GM23338 (cell line): ENCODE measurements at regions not wholly inside any gene's neighbourhood (a gene's known extent, or its start where the extent isn't known, plus 50 kb on each side); places are given as distances from the start of the nearest gene placed in this dataset.

ENCODE experiments used
- ATAC-seq: fragments of 200-7000 bp; cut with Tn5 transposase; 3 replicates; pipeline ENCODE4 v1.9.1; 2020
- DNase-seq: peaks from one replicate; pipeline ENCODE4 v3.0.0-alpha.2; 2015; ENCODE audit warnings: low spot score
- H2AFZ ChIP-seq: fragments of 200-600 bp; sonication (generic); 2 replicates; pipeline ENCODE4 v1.8.0; 2016; ENCODE audit warnings: antibody characterized with exemption, mild to moderate bottlenecking, moderate library complexity
- H3F3A ChIP-seq: fragments of 200-600 bp; sonication (generic); replicated peaks from 2 replicates; pipeline ENCODE4 v1.8.0; 2017; ENCODE audit warnings: antibody characterized with exemption, mixed run types, low read depth
- H3K27ac ChIP-seq: fragments of 200-600 bp; sonication (generic); 2 replicates; pipeline ENCODE4 v1.6.1; 2016; ENCODE audit warnings: low read depth
- H3K27me3 ChIP-seq: fragments of 200-600 bp; sonication (generic); 2 replicates; pipeline ENCODE4 v1.8.0; 2016; ENCODE audit warnings: mild to moderate bottlenecking, mixed run types, moderate library complexity; ENCODE audit not compliant: insufficient read depth
- H3K36me3 ChIP-seq: fragments of 200-600 bp; sonication (generic); 2 replicates; pipeline ENCODE4 v1.8.0; 2016; ENCODE audit warnings: mild to moderate bottlenecking; ENCODE audit not compliant: insufficient read depth
- H3K4me1 ChIP-seq: fragments of 200-600 bp; sonication (generic); 2 replicates; pipeline ENCODE4 v1.8.0; 2016; ENCODE audit warnings: mild to moderate bottlenecking, moderate library complexity; ENCODE audit not compliant: insufficient read depth
- H3K4me2 ChIP-seq: fragments of 200-600 bp; sonication (generic); 2 replicates; pipeline ENCODE4 v1.7.1; 2017; ENCODE audit warnings: mixed run types
- H3K4me3 ChIP-seq: fragments of 200-600 bp; sonication (generic); 2 replicates; pipeline ENCODE4 v1.6.1; 2016; ENCODE audit warnings: mixed run types
- H3K79me2 ChIP-seq: fragments of 200-600 bp; sonication (generic); replicated peaks from 2 replicates; pipeline ENCODE4 v1.8.0; 2017; ENCODE audit warnings: mild to moderate bottlenecking; ENCODE audit not compliant: insufficient read depth
- H3K9me2 ChIP-seq: fragments of 200-600 bp; sonication (generic); 2 replicates; pipeline ENCODE4 v1.8.0; 2017; ENCODE audit not compliant: insufficient read depth
- H4K20me1 ChIP-seq: fragments of 200-600 bp; sonication (generic); replicated peaks from 2 replicates; pipeline ENCODE4 v1.8.0; 2017; ENCODE audit warnings: mild to moderate bottlenecking; ENCODE audit not compliant: insufficient read depth
- H3K27ac Mint-ChIP-seq: 2 replicates; pipeline ENCODE4 v1.8.0; 2020; ENCODE audit warnings: inconsistent platforms, mild to moderate bottlenecking, moderate library complexity, mixed read lengths
- H3K27me3 Mint-ChIP-seq: 3 replicates; pipeline ENCODE4 v1.8.0; 2022; ENCODE audit warnings: low read depth, mild to moderate bottlenecking, moderate library complexity, mixed read lengths, inconsistent platforms; ENCODE audit not compliant: insufficient read depth, poor library complexity
- H3K36me3 Mint-ChIP-seq: 3 replicates; pipeline ENCODE4 v1.8.0; 2021; ENCODE audit warnings: low read depth, mild to moderate bottlenecking, inconsistent platforms, moderate library complexity, mixed read lengths
- H3K4me1 Mint-ChIP-seq: 3 replicates; pipeline ENCODE4 v1.8.0; 2020; ENCODE audit warnings: mild to moderate bottlenecking, inconsistent platforms, mixed read lengths
- H3K4me3 Mint-ChIP-seq: 3 replicates; pipeline ENCODE4 v1.8.0; 2021; ENCODE audit warnings: moderate library complexity, mild to moderate bottlenecking, inconsistent platforms, mixed read lengths
- H3K9me3 Mint-ChIP-seq: 3 replicates; pipeline ENCODE4 v1.8.0; 2020; ENCODE audit warnings: moderate library complexity, mild to moderate bottlenecking, inconsistent platforms, mixed read lengths
- CREB1 ChIP-seq: fragments of 250-450 bp; sonication (Bioruptor Pico); IDR thresholded peaks from 2 replicates; pipeline ENCODE4 v1.5.0; 2020; ENCODE audit warnings: low read depth, mild to moderate bottlenecking, moderate library complexity
- CTCF ChIP-seq, 2 experiments: fragments of 200-600 bp in 1 of 2; sonication (generic) in 1 of 2; conservative IDR thresholded peaks; 2 replicates each; pipeline versions ENCODE4 v1.5.1 to v1.6.1; 2016 to 2017; ENCODE audit warnings: antibody characterized with exemption in 2 of 2, low read depth in 2 of 2, mild to moderate bottlenecking in 2 of 2, moderate library complexity in 1 of 2
- ETS1 ChIP-seq: IDR thresholded peaks from 2 replicates; pipeline ENCODE4 v1.6.1; 2016; ENCODE audit warnings: antibody characterized with exemption
- EZH2 ChIP-seq: fragments of 200-600 bp; sonication (generic); IDR thresholded peaks from one replicate; pipeline ENCODE4 v1.8.0; 2017; ENCODE audit warnings: antibody characterized with exemption, mild to moderate bottlenecking, low read depth; ENCODE audit not compliant: unreplicated experiment
- EZH2phosphoT487 ChIP-seq: fragments of 200-600 bp; sonication (generic); IDR thresholded peaks from one replicate; pipeline ENCODE4 v1.8.1; 2018; ENCODE audit warnings: antibody characterized with exemption; ENCODE audit not compliant: unreplicated experiment
- JUNB ChIP-seq: IDR thresholded peaks from one replicate; pipeline ENCODE4 v1.6.1; 2016; ENCODE audit warnings: antibody characterized with exemption; ENCODE audit not compliant: unreplicated experiment
- NANOG ChIP-seq: IDR thresholded peaks from 2 replicates; pipeline ENCODE4 v1.6.1; 2016; ENCODE audit warnings: antibody characterized with exemption, borderline replicate concordance
- POLR2AphosphoS5 ChIP-seq: IDR thresholded peaks from 2 replicates; pipeline ENCODE4 v1.6.1; 2016; ENCODE audit warnings: antibody characterized with exemption, low read depth
- STAT1 ChIP-seq: IDR thresholded peaks from one replicate; pipeline ENCODE4 v1.6.1; 2016; ENCODE audit warnings: antibody characterized with exemption; ENCODE audit not compliant: unreplicated experiment
- ZNF114 ChIP-seq: fragments of 250-450 bp; sonication (Bioruptor Pico); IDR thresholded peaks from 2 replicates; pipeline ENCODE4 v1.5.0; 2020; ENCODE audit warnings: mild to moderate bottlenecking, moderate library complexity
- ZNF331 ChIP-seq: fragments of 250-450 bp; sonication (Bioruptor Pico); IDR thresholded peaks from 2 replicates; pipeline ENCODE4 v1.5.0; 2020; ENCODE audit warnings: low read depth, mild to moderate bottlenecking, moderate library complexity
- TF ChIP-seq, protein P1 (sequence below): IDR thresholded peaks from one replicate; pipeline ENCODE4 v1.6.1; 2018; ENCODE audit warnings: antibody characterized with exemption; ENCODE audit not compliant: unreplicated experiment
- TF ChIP-seq, protein P2 (sequence below): fragments of 250-450 bp; sonication (Bioruptor Pico); IDR thresholded peaks from 2 replicates; pipeline ENCODE4 v1.5.0; 2020; ENCODE audit warnings: mild to moderate bottlenecking, moderate library complexity

DNA sequence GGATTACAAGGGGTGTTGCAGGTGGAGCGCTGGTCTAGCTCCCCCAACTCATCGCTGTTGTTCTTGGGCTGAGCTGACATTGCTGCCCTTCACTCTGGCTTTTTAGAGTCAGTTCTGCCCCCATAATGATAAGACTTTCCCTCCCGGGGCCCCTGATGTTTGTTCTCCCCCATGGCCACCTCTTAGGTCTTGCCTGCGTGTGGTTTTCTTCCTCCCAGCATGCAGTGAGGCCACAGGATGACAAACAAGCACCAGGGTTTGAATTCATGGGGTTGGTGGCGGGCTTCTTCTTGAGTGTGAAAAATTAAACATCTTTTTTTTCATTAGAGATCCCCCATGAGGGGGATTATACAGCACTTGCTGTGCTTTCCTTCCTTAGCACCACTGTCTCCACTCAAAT, 74.1 kb downstream of the CTAGE1 start:
- no peak overlapping the region for H3K27ac Mint-ChIP-seq
- peaks cover 39% of the 10 kb centered on the region for H3K27me3 Mint-ChIP-seq
- no peak overlapping the region for H3K27ac ChIP-seq
- peaks cover 31% of the 10 kb centered on the region for H3K4me1 Mint-ChIP-seq
- no peak for DNase-seq
- no peaks in the 10 kb centered on the region for H3K9me2 ChIP-seq
- no peaks in the 10 kb centered on the region for H3K79me2 ChIP-seq
- H2AFZ ChIP-seq, result no peak overlapping the region
- no peaks in the 10 kb centered on the region for H3K36me3 Mint-ChIP-seq
- H3K9me3 Mint-ChIP-seq, result no peaks in the 10 kb centered on the region
- TF ChIP-seq POLR2AphosphoS5 (no peak), ZNF331 (no peak), JUNB (no peak), ZNF114 (CRISPR knock-in tag) (no peak), NANOG (no peak), STAT1 (no peak), ETS1 (no peak), CREB1 (CRISPR knock-in tag) (no peak), CTCF (conservative IDR thresholded peaks at IDR 0.05; ENCODE audit: low read depth in 2 of 2) (no peak), EZH2phosphoT487 (no peak), EZH2 (no peak)
- TF ChIP-seq, protein P1, sequence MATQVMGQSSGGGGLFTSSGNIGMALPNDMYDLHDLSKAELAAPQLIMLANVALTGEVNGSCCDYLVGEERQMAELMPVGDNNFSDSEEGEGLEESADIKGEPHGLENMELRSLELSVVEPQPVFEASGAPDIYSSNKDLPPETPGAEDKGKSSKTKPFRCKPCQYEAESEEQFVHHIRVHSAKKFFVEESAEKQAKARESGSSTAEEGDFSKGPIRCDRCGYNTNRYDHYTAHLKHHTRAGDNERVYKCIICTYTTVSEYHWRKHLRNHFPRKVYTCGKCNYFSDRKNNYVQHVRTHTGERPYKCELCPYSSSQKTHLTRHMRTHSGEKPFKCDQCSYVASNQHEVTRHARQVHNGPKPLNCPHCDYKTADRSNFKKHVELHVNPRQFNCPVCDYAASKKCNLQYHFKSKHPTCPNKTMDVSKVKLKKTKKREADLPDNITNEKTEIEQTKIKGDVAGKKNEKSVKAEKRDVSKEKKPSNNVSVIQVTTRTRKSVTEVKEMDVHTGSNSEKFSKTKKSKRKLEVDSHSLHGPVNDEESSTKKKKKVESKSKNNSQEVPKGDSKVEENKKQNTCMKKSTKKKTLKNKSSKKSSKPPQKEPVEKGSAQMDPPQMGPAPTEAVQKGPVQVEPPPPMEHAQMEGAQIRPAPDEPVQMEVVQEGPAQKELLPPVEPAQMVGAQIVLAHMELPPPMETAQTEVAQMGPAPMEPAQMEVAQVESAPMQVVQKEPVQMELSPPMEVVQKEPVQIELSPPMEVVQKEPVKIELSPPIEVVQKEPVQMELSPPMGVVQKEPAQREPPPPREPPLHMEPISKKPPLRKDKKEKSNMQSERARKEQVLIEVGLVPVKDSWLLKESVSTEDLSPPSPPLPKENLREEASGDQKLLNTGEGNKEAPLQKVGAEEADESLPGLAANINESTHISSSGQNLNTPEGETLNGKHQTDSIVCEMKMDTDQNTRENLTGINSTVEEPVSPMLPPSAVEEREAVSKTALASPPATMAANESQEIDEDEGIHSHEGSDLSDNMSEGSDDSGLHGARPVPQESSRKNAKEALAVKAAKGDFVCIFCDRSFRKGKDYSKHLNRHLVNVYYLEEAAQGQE, result no peak
- TF ChIP-seq, protein P2, sequence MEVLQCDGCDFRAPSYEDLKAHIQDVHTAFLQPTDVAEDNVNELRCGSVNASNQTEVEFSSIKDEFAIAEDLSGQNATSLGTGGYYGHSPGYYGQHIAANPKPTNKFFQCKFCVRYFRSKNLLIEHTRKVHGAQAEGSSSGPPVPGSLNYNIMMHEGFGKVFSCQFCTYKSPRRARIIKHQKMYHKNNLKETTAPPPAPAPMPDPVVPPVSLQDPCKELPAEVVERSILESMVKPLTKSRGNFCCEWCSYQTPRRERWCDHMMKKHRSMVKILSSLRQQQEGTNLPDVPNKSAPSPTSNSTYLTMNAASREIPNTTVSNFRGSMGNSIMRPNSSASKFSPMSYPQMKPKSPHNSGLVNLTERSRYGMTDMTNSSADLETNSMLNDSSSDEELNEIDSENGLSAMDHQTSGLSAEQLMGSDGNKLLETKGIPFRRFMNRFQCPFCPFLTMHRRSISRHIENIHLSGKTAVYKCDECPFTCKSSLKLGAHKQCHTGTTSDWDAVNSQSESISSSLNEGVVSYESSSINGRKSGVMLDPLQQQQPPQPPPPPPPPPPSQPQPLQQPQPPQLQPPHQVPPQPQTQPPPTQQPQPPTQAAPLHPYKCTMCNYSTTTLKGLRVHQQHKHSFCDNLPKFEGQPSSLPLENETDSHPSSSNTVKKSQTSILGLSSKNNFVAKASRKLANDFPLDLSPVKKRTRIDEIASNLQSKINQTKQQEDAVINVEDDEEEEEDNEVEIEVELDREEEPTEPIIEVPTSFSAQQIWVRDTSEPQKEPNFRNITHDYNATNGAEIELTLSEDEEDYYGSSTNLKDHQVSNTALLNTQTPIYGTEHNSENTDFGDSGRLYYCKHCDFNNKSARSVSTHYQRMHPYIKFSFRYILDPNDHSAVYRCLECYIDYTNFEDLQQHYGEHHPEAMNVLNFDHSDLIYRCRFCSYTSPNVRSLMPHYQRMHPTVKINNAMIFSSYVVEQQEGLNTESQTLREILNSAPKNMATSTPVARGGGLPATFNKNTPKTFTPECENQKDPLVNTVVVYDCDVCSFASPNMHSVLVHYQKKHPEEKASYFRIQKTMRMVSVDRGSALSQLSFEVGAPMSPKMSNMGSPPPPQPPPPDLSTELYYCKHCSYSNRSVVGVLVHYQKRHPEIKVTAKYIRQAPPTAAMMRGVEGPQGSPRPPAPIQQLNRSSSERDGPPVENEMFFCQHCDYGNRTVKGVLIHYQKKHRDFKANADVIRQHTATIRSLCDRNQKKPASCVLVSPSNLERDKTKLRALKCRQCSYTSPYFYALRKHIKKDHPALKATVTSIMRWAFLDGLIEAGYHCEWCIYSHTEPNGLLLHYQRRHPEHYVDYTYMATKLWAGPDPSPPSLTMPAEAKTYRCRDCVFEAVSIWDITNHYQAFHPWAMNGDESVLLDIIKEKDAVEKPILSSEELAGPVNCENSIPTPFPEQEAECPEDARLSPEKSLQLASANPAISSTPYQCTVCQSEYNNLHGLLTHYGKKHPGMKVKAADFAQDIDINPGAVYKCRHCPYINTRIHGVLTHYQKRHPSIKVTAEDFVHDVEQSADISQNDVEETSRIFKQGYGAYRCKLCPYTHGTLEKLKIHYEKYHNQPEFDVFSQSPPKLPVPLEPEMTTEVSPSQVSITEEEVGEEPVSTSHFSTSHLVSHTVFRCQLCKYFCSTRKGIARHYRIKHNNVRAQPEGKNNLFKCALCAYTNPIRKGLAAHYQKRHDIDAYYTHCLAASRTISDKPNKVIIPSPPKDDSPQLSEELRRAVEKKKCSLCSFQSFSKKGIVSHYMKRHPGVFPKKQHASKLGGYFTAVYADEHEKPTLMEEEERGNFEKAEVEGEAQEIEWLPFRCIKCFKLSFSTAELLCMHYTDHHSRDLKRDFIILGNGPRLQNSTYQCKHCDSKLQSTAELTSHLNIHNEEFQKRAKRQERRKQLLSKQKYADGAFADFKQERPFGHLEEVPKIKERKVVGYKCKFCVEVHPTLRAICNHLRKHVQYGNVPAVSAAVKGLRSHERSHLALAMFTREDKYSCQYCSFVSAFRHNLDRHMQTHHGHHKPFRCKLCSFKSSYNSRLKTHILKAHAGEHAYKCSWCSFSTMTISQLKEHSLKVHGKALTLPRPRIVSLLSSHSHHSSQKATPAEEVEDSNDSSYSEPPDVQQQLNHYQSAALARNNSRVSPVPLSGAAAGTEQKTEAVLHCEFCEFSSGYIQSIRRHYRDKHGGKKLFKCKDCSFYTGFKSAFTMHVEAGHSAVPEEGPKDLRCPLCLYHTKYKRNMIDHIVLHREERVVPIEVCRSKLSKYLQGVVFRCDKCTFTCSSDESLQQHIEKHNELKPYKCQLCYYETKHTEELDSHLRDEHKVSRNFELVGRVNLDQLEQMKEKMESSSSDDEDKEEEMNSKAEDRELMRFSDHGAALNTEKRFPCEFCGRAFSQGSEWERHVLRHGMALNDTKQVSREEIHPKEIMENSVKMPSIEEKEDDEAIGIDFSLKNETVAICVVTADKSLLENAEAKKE (CRISPR knock-in tag), result no peak
- H3K4me3 Mint-ChIP-seq, result no peak overlapping the region
- H3K4me3 ChIP-seq, result no peak overlapping the region
- peaks cover 49% of the 10 kb centered on the region for H3K27me3 ChIP-seq
- peaks cover 10% of the 10 kb centered on the region; the same call in 1 of the 2 replicates for H4K20me1 ChIP-seq
- H3K4me1 ChIP-seq, result peaks cover 16% of the 10 kb centered on the region
- no peaks in the 10 kb centered on the region for H3K36me3 ChIP-seq
- no peak overlapping the region for H3K4me2 ChIP-seq
- no peak for ATAC-seq
- H3F3A ChIP-seq, result no peaks in the 10 kb centered on the region; the same call in 1 of the 2 replicates
